ENCODE measurements at regions not wholly inside any gene's neighbourhood (a gene's known extent, or its start where the extent isn't known, plus 50 kb on each side); places are given as distances from the start of the nearest gene placed in this dataset.

- Histone ChIP-seq H3K4me1 (ENCODE audit: insufficient read depth) (no peaks in the 10 kb centered on the region), H3K9me2 (ENCODE audit: insufficient read depth) (no peaks in the 10 kb centered on the region), H3K9me3 (ENCODE audit: low read depth) (no peaks in the 10 kb centered on the region), H2AFZ (no peak overlapping the region), H3F3A (ENCODE audit: insufficient read depth) (no peaks in the 10 kb centered on the region), H3K9ac (no peak overlapping the region), H3K27ac (no peak overlapping the region), H3K79me2 (ENCODE audit: insufficient read depth) (no peaks in the 10 kb centered on the region), H3K4me3 (no peak overlapping the region), H4K20me1 (ENCODE audit: insufficient read depth) (no peaks in the 10 kb centered on the region), H3K4me2 (ENCODE audit: unreplicated experiment) (no peak overlapping the region), H3K27me3 (replicated peaks; ENCODE audit: insufficient read depth) (no peaks in the 10 kb centered on the region), H3K36me3 (ENCODE audit: low read depth) (no peaks in the 10 kb centered on the region)
- in situ Hi-C loops (cut with MboI) = no loop called here
- 18 to 21% methylated on average over 1 of the region's 1 CpG for WGBS, 2 experiments (ENCODE audit: low coverage in 1 of 2, low lambda C conversion rate in 2 of 2, missing lambda C conversion rate in 2 of 2)
- no peak for DNase-seq
- TF ChIP-seq EZH2 (IDR thresholded peaks at IDR 0.05; ENCODE audit: insufficient read depth, poor library complexity, severe bottlenecking) (no peak), EZH2phosphoT487 (IDR thresholded peaks at IDR 0.05; ENCODE audit: insufficient read depth, low read depth) (no peak)
Observed at GRCh38 chr9:104300124-104300523, 203.9 kb upstream of the OR13F1 start.

DNA sequence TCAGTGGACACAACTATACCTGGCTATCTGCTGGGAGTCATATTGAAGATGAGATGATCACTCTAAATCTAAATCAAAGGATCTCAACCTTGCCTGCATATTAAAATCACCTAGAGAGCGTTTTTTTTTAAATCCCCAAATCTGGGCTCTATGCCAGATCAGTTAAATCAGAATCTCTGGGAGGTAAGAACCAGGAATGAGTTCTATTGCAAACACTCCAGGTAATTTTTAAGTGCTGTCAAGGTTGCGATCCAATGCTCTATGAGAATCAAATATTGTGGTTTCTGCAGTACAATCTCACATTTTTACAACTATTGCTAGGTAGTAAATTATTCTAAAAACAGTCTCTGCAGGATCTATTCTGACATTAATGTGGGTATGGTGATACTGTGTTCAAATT, 202.3 kb upstream of the OR13F1 start:
- no peaks in the 10 kb centered on the region for H3K9me3 ChIP-seq (ENCODE audit: low read depth)
- H3K4me1 ChIP-seq (ENCODE audit: insufficient read depth) = no peaks in the 10 kb centered on the region
- no peak for DNase-seq
- no peaks in the 10 kb centered on the region for H3K36me3 ChIP-seq (ENCODE audit: low read depth)
- H3K4me2 ChIP-seq (ENCODE audit: unreplicated experiment) = no peak overlapping the region
- H2AFZ ChIP-seq = no peak overlapping the region
- 21 to 33% methylated on average over 2 of the region's 2 CpGs for WGBS, 2 experiments (ENCODE audit: low coverage in 1 of 2, low lambda C conversion rate in 2 of 2, missing lambda C conversion rate in 2 of 2)
- H3K4me3 ChIP-seq = no peak overlapping the region
- no peak overlapping the region for H3K27ac ChIP-seq
- no peaks in the 10 kb centered on the region for H3K9me2 ChIP-seq (ENCODE audit: insufficient read depth)
- no peak for TF ChIP-seq EZH2phosphoT487 (IDR thresholded peaks at IDR 0.05; ENCODE audit: insufficient read depth, low read depth)
- TF ChIP-seq EZH2 (IDR thresholded peaks at IDR 0.05; ENCODE audit: insufficient read depth, poor library complexity, severe bottlenecking) = no peak
- no peaks in the 10 kb centered on the region for H3F3A ChIP-seq (ENCODE audit: insufficient read depth)
- no peaks in the 10 kb centered on the region for H4K20me1 ChIP-seq (ENCODE audit: insufficient read depth)
- H3K9ac ChIP-seq = no peak overlapping the region
- no peaks in the 10 kb centered on the region for H3K79me2 ChIP-seq (ENCODE audit: insufficient read depth)
- in situ Hi-C loops (cut with MboI) = no loop called here
- no peaks in the 10 kb centered on the region for H3K27me3 ChIP-seq (replicated peaks; ENCODE audit: insufficient read depth)

- Histone ChIP-seq H3K4me3 (no peak overlapping the region), H3K9me2 (ENCODE audit: insufficient read depth) (no peaks in the 10 kb centered on the region), H3K4me1 (ENCODE audit: insufficient read depth) (no peaks in the 10 kb centered on the region), H3K27ac (no peak overlapping the region), H4K20me1 (ENCODE audit: insufficient read depth) (no peaks in the 10 kb centered on the region), H3F3A (ENCODE audit: insufficient read depth) (no peaks in the 10 kb centered on the region), H3K27me3 (replicated peaks; ENCODE audit: insufficient read depth) (no peaks in the 10 kb centered on the region), H3K9me3 (ENCODE audit: low read depth) (no peaks in the 10 kb centered on the region), H3K79me2 (ENCODE audit: insufficient read depth) (no peaks in the 10 kb centered on the region), H2AFZ (no peak overlapping the region), H3K9ac (no peak overlapping the region), H3K4me2 (ENCODE audit: unreplicated experiment) (no peak overlapping the region), H3K36me3 (ENCODE audit: low read depth) (no peaks in the 10 kb centered on the region)
- 34% methylated on average over 4 of the region's 4 CpGs for WGBS, 2 experiments (ENCODE audit: low coverage in 1 of 2, low lambda C conversion rate in 2 of 2, missing lambda C conversion rate in 2 of 2)
- no peak for TF ChIP-seq EZH2phosphoT487 (IDR thresholded peaks at IDR 0.05; ENCODE audit: insufficient read depth, low read depth)
- no peak for TF ChIP-seq EZH2 (IDR thresholded peaks at IDR 0.05; ENCODE audit: insufficient read depth, poor library complexity, severe bottlenecking)
- no peak for DNase-seq
- in situ Hi-C loops (cut with MboI) = no loop called here
Observed at GRCh38 chr9:104302775-104303174, 201.3 kb upstream of the OR13F1 start.

DNA sequence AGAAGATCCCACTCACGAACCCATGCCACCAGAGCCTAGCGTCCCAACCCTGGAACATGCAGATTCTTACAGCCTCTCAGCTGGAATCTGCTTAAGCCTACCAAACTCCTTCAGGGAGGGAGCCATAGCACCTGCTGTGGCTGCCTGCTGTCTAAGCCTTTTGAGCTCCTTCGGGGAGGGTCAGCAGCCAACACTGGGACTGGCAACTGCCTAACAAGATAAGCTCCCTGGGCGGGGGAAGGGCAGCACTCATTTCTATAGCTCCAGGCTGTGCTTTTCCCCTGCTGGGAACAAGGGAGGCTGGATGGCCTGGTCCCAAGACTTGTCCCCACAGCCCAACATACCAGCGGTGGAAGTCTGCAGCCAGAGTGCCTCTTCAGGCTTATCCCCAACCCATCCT, 199.1 kb upstream of the OR13F1 start:
- in situ Hi-C loops (cut with MboI) = no loop called here
- no peak for TF ChIP-seq EZH2phosphoT487 (IDR thresholded peaks at IDR 0.05; ENCODE audit: insufficient read depth, low read depth)
- TF ChIP-seq EZH2 (IDR thresholded peaks at IDR 0.05; ENCODE audit: insufficient read depth, poor library complexity, severe bottlenecking) = no peak
- H3F3A ChIP-seq (ENCODE audit: insufficient read depth) = no peaks in the 10 kb centered on the region
- H3K9me3 ChIP-seq (ENCODE audit: low read depth) = no peaks in the 10 kb centered on the region
- 42 to 46% methylated on average over 5 of the region's 5 CpGs for WGBS, 2 experiments (ENCODE audit: low coverage in 1 of 2, low lambda C conversion rate in 2 of 2, missing lambda C conversion rate in 2 of 2)
- H4K20me1 ChIP-seq (ENCODE audit: insufficient read depth) = no peaks in the 10 kb centered on the region
- no peak overlapping the region for H2AFZ ChIP-seq
- no peaks in the 10 kb centered on the region for H3K9me2 ChIP-seq (ENCODE audit: insufficient read depth)
- no peak overlapping the region for H3K4me3 ChIP-seq
- no peaks in the 10 kb centered on the region for H3K36me3 ChIP-seq (ENCODE audit: low read depth)
- no peak overlapping the region for H3K4me2 ChIP-seq (ENCODE audit: unreplicated experiment)
- no peak overlapping the region for H3K27ac ChIP-seq
- H3K9ac ChIP-seq = no peak overlapping the region
- no peaks in the 10 kb centered on the region for H3K27me3 ChIP-seq (replicated peaks; ENCODE audit: insufficient read depth)
- H3K79me2 ChIP-seq (ENCODE audit: insufficient read depth) = no peaks in the 10 kb centered on the region
- no peak for DNase-seq
- H3K4me1 ChIP-seq (ENCODE audit: insufficient read depth) = no peaks in the 10 kb centered on the region
